22Rv1 (cell line): ENCODE measurements at regions not wholly inside any gene's neighbourhood (a gene's known extent, or its start where the extent isn't known, plus 50 kb on each side); places are given as distances from the start of the nearest gene placed in this dataset.

ENCODE experiments used
- CTCF ChIP-seq: fragments of 450-650 bp; IDR thresholded peaks from 2 replicates; pipeline ENCODE4 v1.5.1; 2017; ENCODE audit warnings: mild to moderate bottlenecking
- ZFX ChIP-seq: fragments of 450-650 bp; IDR thresholded peaks from 2 replicates; pipeline ENCODE4 v1.6.1; 2017; ENCODE audit warnings: antibody characterized with exemption, borderline replicate concordance

- TF ChIP-seq CTCF (no peak), ZFX (no peak)
These were observed 158.4 kb downstream of the IPO8 start for GRCh38 chr12:30537228-30537627.
